Neutrophil (primary cell): ENCODE measurements at regions not wholly inside any gene's neighbourhood (a gene's known extent, or its start where the extent isn't known, plus 50 kb on each side); places are given as distances from the start of the nearest gene placed in this dataset.

ENCODE experiments used
- H3K27ac ChIP-seq: fragments of 200-600 bp; sonication (generic); 2 replicates; pipeline ENCODE4 v1.5.1; 2016; ENCODE audit warnings: mild to moderate bottlenecking, moderate library complexity
- H3K27me3 ChIP-seq: fragments of 200-600 bp; sonication (generic); 2 replicates; pipeline ENCODE4 v1.6.0; 2016; ENCODE audit warnings: mild to moderate bottlenecking
- H3K36me3 ChIP-seq: fragments of 200-600 bp; sonication (generic); 2 replicates; pipeline ENCODE4 v1.5.1; 2017
- H3K4me1 ChIP-seq, 2 experiments: fragments of 200-600 bp in 1 of 2; sonication (generic) in 1 of 2; 1 replicate in 1 of 2; 2 replicates in 1 of 2; pipeline versions ENCODE4 v1.5.1 to v1.6.1; 2013 to 2016; ENCODE audit warnings: low read depth in 1 of 2, low read length in 1 of 2, mild to moderate bottlenecking in 1 of 2, moderate library complexity in 1 of 2; ENCODE audit not compliant: control insufficient read depth in 1 of 2, insufficient read depth in 1 of 2
- H3K4me3 ChIP-seq, 2 experiments: fragments of 200-600 bp in 1 of 2; sonication (generic) in 1 of 2; 1 replicate in 1 of 2; 2 replicates in 1 of 2; pipeline ENCODE4 v1.5.1; 2013 to 2016; ENCODE audit warnings: low read depth in 1 of 2, low read length in 1 of 2, mild to moderate bottlenecking in 1 of 2, moderate library complexity in 1 of 2
- H3K9me3 ChIP-seq: fragments of 200-600 bp; sonication (generic); 2 replicates; pipeline ENCODE4 v1.5.1; 2016
- TF ChIP-seq, protein P1 (sequence below): fragments of 200-600 bp; sonication (generic); IDR thresholded peaks from 2 replicates; pipeline ENCODE4 v1.5.1; 2016; ENCODE audit warnings: antibody characterized with exemption

DNA sequence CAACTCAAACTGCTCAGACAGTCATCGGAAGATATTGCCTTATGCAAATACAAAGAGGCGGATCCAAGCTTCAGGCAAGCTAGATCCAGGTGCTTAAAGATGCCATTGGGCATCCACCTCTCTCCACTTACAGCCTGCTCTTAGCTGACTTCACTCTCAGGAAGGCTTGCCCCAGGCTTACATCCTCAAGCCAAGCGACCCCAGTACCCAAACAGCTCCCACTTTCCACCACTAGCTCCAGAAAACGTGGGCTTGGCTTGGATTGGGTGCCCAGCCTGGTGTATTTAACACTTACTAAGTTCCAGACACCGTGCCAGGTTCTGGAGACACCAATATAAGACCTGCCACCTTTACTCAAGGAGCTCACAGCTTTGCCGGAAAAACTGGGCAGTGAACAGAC, 142.1 kb upstream of the VSTM2B start:
- TF ChIP-seq, protein P1, sequence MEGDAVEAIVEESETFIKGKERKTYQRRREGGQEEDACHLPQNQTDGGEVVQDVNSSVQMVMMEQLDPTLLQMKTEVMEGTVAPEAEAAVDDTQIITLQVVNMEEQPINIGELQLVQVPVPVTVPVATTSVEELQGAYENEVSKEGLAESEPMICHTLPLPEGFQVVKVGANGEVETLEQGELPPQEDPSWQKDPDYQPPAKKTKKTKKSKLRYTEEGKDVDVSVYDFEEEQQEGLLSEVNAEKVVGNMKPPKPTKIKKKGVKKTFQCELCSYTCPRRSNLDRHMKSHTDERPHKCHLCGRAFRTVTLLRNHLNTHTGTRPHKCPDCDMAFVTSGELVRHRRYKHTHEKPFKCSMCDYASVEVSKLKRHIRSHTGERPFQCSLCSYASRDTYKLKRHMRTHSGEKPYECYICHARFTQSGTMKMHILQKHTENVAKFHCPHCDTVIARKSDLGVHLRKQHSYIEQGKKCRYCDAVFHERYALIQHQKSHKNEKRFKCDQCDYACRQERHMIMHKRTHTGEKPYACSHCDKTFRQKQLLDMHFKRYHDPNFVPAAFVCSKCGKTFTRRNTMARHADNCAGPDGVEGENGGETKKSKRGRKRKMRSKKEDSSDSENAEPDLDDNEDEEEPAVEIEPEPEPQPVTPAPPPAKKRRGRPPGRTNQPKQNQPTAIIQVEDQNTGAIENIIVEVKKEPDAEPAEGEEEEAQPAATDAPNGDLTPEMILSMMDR, result no peak
- Histone ChIP-seq H3K4me3 (no peak overlapping the region), H3K27ac (no peak overlapping the region), H3K27me3 (peaks cover 22% of the 10 kb centered on the region), H3K9me3 (no peaks in the 10 kb centered on the region), H3K4me1 (no peaks in the 10 kb centered on the region), H3K36me3 (no peaks in the 10 kb centered on the region)

DNA sequence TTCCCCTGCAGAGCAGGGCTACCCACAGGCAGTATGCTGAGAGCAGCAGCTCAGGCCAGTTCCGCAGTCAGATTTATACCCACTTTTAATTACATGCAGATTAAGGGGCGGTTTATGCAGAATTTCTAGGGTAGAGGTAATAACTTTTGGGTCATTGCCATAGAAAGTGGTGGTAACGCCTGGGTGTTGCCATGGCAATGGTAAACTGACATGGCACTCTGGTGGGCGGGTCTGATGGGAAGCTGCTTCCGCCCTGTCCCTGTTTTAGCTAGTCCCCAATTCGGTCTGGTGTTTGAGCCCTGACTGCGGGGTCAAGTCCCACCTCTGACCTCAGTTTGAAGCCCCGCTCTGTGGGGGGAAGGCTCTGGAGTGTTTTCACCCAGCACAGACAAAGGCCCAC, 141.1 kb upstream of the VSTM2B start:
- H3K27ac ChIP-seq, result no peak overlapping the region
- no peaks in the 10 kb centered on the region for H3K9me3 ChIP-seq
- H3K36me3 ChIP-seq, result no peaks in the 10 kb centered on the region
- peaks cover 12% of the 10 kb centered on the region for H3K27me3 ChIP-seq
- no peak overlapping the region for H3K4me3 ChIP-seq
- no peaks in the 10 kb centered on the region for H3K4me1 ChIP-seq
- TF ChIP-seq, protein P1, result no peak

DNA sequence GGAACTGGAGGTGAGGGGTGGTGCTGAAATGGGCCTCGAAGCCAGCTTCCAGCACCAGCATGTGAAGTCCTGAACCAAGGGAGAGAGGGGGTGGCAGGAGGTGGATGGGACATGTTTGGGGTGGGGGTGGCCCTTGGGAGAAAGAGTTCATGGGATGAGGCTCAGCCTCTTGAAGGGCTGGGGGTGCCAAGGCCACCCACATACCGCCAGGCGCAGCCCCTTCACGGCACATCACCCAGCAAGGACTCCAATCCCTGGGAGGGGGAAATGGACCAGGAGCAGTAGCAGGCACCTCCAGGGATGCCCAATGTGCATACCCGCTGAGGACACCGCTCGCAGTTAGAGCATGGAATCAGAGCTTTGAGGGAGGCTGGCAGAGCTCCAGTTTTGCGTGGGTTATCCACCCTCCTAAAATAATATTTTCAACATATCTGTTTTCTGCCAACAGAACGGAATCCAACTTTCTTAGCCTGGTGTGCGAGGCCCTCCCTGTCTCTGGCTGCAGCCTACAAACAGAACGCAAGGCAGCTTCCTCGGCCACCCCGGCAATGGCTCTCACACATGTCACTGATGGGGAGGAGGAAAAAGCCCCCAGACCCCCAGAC, 140.5 kb upstream of the VSTM2B start:
- H3K4me3 ChIP-seq, result no peak overlapping the region
- no peaks in the 10 kb centered on the region for H3K4me1 ChIP-seq
- H3K27me3 ChIP-seq, result peaks cover 6% of the 10 kb centered on the region
- no peak overlapping the region for H3K27ac ChIP-seq
- TF ChIP-seq, protein P1, result no peak
- no peaks in the 10 kb centered on the region for H3K9me3 ChIP-seq
- no peaks in the 10 kb centered on the region for H3K36me3 ChIP-seq

DNA sequence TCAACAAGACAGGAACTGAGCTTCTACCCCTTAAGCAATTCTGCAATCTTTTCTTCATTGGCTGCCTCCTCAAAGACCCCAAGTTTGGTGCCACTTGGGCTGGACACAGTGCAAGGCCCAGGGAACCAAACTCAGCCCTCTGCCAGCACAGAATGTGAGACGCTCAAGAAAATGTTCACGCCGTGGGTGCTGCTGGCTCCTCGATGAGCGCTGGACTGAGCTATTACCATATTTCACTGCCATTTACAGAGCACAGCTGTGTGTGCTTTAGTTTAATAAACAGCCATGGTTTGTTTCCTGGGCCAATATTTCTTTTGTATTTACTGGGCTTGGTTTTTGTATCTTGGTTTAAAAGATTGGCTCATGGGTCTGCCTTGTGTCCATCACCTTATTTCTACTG, 138.8 kb upstream of the VSTM2B start:
- no peaks in the 10 kb centered on the region for H3K36me3 ChIP-seq
- no peaks in the 10 kb centered on the region for H3K27me3 ChIP-seq
- no peaks in the 10 kb centered on the region for H3K4me1 ChIP-seq
- no peak overlapping the region for H3K4me3 ChIP-seq
- TF ChIP-seq, protein P1, result no peak
- no peak overlapping the region for H3K27ac ChIP-seq
- no peaks in the 10 kb centered on the region for H3K9me3 ChIP-seq

DNA sequence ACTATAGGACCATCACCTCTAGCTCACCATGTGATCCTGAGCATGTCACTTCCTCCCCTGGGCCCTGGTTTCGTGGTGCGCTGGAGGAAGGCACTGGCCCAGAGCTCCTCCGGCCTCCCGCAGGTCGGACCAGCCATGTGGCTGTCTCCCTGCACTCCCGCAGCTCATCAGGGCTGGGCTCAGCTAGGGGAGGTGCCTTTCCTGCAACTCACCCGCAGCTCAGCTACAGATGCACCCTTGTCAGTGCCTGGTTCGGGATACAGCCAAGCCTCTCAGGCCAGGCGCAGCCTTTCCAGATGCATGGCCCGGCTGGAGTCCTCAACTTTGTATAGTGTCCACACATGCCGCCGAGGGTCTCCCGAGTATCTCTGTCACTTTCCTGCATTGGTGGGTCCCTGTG, 138.2 kb upstream of the VSTM2B start:
- Histone ChIP-seq H3K27me3 (no peaks in the 10 kb centered on the region), H3K9me3 (no peaks in the 10 kb centered on the region), H3K4me3 (no peak overlapping the region), H3K36me3 (no peaks in the 10 kb centered on the region), H3K4me1 (no peaks in the 10 kb centered on the region), H3K27ac (no peak overlapping the region)
- TF ChIP-seq, protein P1, result no peak

DNA sequence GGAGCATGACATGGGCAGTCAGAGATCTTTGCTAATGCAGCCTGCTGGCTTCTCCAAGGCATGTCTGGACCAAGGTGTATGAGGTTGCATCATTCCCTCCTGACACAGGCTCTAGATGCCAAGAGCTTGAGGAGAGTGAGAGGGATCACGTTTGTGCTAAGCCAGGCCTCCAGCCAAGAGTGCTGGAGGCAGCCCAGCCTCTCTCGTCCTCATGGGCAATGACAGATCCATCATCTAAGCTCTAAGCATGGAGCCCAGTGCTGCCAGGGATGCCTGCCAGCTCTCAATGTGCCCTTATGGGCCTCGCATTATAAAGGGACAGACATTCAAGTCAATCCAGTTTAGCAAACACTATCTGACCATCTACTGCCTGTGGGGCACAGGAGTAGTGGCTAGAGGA, 136.3 kb upstream of the VSTM2B start:
- Histone ChIP-seq H3K4me1 (no peaks in the 10 kb centered on the region), H3K27me3 (no peaks in the 10 kb centered on the region), H3K9me3 (no peaks in the 10 kb centered on the region), H3K4me3 (no peak overlapping the region), H3K36me3 (no peaks in the 10 kb centered on the region), H3K27ac (no peak overlapping the region)
- TF ChIP-seq, protein P1, result no peak
